ENCODE measurements at regions not wholly inside any gene's neighbourhood (a gene's known extent, or its start where the extent isn't known, plus 50 kb on each side); places are given as distances from the start of the nearest gene placed in this dataset.
A peak's percentile ranks its signal among the peaks of the same experiment; 100 is the strongest.

DNA sequence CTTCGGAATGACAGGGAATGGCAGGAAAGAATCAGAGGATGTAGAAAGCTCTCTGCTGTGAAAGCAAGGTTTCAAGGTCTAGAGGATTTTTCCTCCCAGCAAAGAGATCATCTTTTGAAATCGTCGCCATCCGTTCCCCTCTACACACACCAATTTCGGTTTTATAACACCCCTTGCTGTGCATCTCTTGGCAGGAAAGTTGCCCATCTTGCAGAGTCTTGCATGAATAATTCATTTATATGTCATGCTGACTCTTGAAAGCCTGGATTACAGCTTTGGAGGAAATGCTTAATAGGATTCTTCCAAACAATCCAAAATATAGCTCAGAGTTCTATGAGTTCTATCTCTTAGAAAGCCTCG, 262.7 kb downstream of the CHL1 start:
- no peak for DNase-seq

GRCh38 chr3:461006-461405, 264.4 kb downstream of the CHL1 start:
- no peak for DNase-seq

DNA sequence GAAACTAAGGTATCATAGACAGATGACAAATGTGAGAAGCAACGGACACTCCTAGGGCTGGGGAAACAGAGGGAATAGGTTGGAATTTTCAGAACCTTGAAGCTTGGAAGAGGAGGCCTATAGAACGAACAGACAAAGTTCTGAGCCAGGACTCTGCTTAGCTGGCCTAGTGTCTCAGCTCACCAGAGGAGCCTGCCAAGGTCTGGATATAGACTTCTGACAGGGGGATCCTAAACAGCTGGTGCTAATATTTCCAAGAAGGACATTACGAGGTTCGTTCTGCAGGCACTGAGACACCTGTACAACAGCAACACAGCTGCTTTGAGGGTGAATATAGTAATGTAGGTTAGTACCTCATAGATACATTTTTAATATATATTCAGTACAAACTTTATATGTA, 266.3 kb downstream of the CHL1 start:
- no peak for DNase-seq

GRCh38 chr3:463252-464192, 267.0 kb downstream of the CHL1 start:
- no peak for DNase-seq

DNA sequence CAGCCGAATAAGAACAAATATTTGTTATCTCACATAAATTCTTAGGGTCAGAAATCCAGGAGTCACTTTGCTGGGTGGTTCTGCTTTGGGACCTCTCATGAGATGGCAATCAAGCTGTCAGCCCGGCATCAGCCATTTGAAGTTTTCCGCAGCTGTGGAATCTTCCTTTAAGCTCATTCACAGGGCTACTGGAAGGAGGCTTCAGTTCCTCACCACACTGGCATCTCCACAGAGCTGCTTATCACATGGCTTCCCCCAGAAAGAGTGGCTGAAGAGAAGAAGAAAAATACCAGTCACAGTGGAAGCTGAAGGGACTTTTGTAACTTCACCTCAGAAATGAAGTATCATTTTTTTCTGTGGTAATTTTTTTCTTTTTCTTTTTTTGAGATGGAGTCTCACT, 267.7 kb downstream of the CHL1 start:
- no peak for DNase-seq

DNA sequence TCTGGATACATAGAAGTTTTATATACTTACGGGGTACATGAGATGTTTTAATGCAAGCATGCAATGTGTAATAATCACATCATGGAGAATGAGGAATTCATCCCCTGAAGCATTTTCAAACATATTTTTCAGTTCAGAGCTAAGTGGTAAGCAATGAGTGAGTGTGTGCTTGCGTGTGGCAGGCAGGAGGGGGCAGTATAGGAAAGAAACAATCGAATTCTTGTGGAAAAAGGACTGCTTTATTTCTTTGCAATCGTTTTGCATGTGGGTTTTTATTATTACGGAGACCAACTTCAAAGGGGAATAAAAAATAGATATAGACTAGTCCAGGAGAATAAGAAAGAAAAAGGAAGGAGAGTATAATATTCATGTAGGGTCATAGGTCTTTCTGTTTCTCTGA, 271.6 kb downstream of the CHL1 start:
- DNase-seq, result no peak

DNA sequence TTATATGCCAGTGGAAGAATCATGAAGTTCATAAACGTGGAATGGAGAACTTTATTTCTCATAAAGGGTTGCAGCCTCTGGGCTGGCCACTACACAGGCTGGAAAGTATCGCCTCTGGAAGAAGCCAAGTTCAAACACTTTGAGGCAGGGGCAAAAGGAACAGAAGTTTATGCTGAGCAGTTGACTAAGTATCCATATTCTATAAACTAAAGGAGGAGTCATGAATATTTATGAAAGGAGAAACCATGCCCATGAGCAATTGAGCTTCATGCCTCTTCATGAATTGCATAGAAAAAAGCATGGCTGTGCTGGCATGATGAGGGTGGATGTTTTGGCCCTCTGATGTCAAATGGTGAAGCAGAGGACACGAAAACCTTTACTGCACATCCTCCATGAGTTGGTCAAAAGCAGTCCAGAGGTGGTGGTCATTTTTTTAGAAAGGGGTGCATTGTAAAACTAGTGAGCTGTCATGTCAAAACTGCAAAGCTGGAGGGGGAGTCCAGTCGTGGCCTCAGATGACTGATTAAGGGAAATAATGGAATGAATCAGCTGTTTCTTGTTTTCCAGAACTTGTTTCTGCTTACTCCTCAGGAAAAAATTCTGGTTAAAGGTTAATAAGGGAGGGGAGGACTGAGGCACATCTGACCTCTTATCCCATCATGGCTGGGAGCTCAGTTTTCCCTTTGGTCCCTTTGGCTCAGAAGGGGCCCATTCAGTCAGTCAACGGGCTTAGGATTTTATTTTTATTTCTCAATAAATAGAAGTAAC, 276.7 kb downstream of the CHL1 start:
- DNase-seq, result no peak

- DNase-seq, result no peak
Measured at GRCh38 chr3:474828-475227, 278.3 kb downstream of the CHL1 start.

- DNase-seq, result no peak
Measured at GRCh38 chr3:480070-480469, 283.5 kb downstream of the CHL1 start.

DNA sequence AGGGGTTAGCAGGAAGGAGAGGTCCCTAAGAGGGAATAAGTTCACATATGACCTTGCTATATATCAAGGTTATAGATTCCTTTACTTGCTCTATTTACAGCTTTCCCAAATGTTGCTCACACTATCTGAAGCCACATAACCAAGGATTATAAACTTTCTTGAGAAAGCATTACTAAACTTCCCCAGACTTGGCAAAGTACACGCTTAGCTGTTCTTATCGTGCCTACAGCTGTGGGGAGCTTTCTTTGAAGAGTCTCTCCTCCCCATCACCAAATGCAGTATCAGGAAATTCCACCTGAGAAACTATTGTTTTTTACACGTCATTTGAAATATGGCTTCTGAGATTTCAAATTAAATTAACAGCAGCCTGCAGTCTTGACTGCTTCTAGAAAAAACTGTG, 284.5 kb downstream of the CHL1 start:
- no peak for DNase-seq

DNA sequence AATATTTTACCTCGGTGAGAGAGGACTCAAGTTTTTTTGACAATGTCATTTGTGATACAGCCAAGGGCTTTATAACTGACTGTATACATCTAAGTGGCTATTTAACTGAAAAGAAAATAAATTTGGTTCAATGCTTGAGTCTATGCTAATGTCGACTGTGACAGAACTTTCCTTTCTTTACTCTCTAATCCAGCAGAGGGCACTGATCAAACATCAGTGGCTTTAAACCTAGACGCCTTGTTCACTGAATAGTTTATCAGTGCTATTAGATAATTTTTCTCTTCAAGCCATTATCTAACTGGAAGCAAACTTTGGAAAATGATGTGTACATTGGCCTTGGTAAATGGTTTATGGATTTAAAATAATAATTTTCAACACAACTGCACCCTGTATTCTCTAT, 285.1 kb downstream of the CHL1 start:
- peak; percentile 2 for DNase-seq

DNA sequence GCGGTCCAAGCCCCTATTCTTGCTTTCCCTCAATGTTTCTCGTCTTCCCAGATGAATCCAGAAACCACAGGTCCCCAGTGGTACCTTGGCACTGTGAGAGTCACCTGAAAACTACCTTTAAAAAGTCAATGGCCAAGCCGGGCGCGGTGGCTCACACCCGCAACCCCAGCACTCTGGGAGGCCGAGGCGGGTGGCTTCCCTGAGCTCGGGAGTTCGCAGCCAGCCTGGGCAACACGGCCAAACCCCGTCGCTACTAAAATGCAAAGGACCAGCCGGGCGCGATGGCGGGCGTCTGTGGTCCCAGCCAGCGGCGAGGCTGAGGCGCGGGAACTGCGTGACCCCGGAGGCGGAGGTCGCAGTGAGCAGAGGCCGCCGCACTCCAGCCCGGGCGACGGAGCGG, 285.9 kb downstream of the CHL1 start:
- DNase-seq, result no peak

DNA sequence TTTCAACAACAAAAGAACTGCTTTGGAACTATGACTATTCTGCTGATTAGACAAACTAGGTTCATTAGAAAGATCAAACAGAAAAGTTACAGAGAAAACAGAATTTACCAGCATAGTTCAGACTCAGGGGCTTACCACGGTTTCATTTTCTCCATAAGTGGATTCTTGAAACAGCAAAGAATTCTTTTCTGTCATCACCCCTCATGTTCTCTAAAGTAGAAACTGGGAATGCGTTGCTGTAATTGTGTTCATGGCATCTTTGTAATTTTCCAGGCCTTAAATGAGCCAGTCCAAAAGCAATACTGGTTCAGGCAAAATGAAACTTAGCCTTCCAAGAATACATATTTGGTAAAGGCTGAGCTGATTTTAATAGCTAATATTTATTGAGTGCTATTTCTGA, 287.8 kb downstream of the CHL1 start:
- DNase-seq, result no peak

DNA sequence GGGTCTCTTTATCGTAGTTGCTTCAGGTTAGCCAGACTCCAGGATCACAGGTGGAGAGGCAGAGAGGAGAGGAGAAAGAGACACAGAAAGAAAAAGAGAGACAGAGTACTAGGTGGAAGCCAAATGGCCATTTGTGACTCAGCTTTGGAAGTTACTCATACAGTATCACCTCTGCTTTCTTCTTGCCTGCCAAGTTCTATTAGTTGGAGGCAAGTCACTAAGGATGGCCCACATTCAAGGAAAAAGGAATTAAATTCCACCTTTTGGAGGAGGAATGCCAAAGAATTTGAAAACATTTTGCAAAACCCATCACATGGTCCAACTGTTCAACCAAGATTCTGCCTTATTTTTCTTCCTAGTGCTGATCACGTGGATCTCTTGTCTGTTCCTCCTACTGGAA, 291.1 kb downstream of the CHL1 start:
- no peak for DNase-seq

- DNase-seq, result no peak
Measured at GRCh38 chr3:492586-493316, 296.2 kb downstream of the CHL1 start.

GRCh38 chr3:494190-494589, 297.6 kb downstream of the CHL1 start:
- no peak for DNase-seq

DNA sequence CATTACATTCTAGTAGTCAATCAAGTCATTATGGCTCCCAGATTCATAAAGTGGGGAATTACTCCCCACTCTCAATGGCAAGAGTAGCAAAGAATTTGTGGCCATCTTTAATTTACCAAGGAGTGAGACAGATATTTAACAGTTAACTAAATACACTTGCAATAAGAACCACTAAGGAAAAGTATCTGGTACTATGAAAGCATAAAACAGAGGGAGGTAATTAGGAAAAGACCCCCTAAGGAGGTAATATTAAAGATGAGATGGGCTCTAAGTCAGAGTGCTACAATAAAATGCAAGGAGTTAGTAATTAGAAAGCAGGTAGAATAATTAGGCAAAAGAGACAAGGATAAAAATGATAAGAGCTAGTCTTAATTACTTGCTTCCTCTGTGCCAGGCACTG, 301.9 kb downstream of the CHL1 start:
- DNase-seq, result no peak

GRCh38 chr3:499001-499761, 302.6 kb downstream of the CHL1 start:
- DNase-seq, result no peak

- no peak for DNase-seq
Measured at GRCh38 chr3:502486-502885, 305.9 kb downstream of the CHL1 start.

DNA sequence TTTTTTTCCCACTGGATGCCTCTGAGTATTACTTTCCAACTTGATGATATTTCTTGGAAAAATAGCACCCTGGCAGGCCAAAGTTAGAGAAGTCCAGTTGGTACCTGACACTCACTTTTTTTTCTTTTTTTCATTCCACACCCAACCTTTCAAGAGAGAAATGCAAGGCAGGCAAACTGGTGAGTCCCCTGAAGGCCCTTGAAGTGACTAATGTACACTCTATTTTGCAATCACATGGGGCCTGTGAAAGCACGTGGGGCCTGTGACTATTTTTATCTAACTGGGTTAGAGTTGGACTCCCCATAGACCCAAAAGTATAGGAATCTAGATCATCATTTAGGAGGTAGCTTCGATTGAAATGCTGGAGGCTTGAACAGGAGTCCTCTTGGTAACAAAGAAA, 316.7 kb downstream of the CHL1 start:
- no peak for DNase-seq

- DNase-seq, result no peak
Measured at GRCh38 chr3:514192-514591, 317.6 kb downstream of the CHL1 start.

DNA sequence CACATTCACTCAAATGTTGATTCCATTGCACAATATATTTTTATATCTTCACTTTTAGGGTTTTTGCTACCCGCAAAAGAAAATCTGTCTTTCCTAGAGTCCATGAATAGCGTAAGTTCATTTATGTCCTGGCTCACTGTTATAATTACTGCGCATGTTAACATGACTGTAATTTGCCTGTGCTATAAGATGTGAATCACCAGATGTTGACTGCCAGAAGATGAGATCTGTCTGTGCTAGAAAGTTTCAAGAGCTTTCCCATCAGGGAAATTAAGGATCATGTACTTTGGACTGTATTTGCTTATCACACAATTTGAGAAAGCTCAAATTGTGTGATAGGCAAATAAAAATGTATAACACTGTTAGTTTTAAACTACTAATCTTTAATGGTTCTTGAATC, 322.5 kb downstream of the CHL1 start:
- no peak for DNase-seq

DNA sequence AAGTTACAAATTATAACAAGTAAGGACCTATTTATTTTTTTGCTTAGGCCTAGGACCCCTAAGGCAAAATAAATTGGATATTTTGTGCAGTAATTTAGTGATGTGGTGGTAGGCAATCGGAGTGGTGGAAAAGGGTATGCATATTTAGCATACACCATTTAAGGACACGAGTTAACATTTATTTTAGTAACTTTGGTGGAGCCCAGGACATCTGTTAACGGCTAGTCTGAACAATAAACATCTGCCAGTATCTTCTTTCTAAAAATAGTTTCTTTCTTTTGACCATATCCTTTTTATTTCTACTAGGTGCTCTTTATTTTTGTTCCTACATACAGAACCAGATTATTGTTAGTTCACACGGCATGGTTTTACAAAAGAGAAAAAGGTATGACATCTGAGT, 326.3 kb downstream of the CHL1 start:
- DNase-seq, result no peak

Data from NCI-H526 treated with DMSO at 0.1 percent for 48 hours (cell line).